HepG2 (cell line): ENCODE measurements at regions not wholly inside any gene's neighbourhood (a gene's known extent, or its start where the extent isn't known, plus 50 kb on each side); places are given as distances from the start of the nearest gene placed in this dataset.

Source experiments
- AFF4 ChIP-seq: sonication (generic); formaldehyde crosslinking; IDR thresholded peaks from 2 replicates; pipeline ENCODE4 v1.4.0; 2020; ENCODE audit warnings: missing genetic modification reagents
- BCLAF1 ChIP-seq: fragments of 450-650 bp; IDR thresholded peaks from 2 replicates; pipeline ENCODE4 v1.6.1; 2017; ENCODE audit warnings: mild to moderate bottlenecking
- HOXA5 ChIP-seq: sonication (generic); formaldehyde crosslinking; IDR thresholded peaks from 2 replicates; pipeline ENCODE4 v1.4.0; 2020; ENCODE audit warnings: missing genetic modification reagents
- KDM1A ChIP-seq: IDR thresholded peaks from 2 replicates; pipeline ENCODE4 v1.6.1; 2016; ENCODE audit warnings: missing compliant biosample characterization
- MAFF ChIP-seq: IDR thresholded peaks from 2 replicates; pipeline ENCODE4 v1.6.1; 2011; ENCODE audit warnings: low read depth, low read length, improper control_type of control experiment
- PCBP2 ChIP-seq: fragments of 200-400 bp; formaldehyde crosslinking; optimal IDR thresholded peaks from 2 replicates; pipeline ENCODE3; 2018; ENCODE audit warnings: low read length, low read depth; ENCODE audit not compliant: poor library complexity, severe bottlenecking
- SMC3 ChIP-seq: IDR thresholded peaks from 2 replicates; pipeline ENCODE4 v1.6.1; 2011; ENCODE audit warnings: low read length, improper control_type of control experiment
- SOX13 ChIP-seq, 3 experiments: fragments of 450-650 bp in 1 of 3; sonication (generic) in 1 of 3; formaldehyde crosslinking in 1 of 3; IDR thresholded peaks in 2 of 3; conservative IDR thresholded peaks in 1 of 3; 2 replicates each; pipeline versions ENCODE4 v1.5.0 to v1.6.1; 2016 to 2020; ENCODE audit warnings: antibody characterized with exemption in 1 of 3, mild to moderate bottlenecking in 1 of 3, missing compliant biosample characterization in 1 of 3, missing genetic modification reagents in 1 of 3, moderate library complexity in 1 of 3
- TEAD2 ChIP-seq: sonication (generic); formaldehyde crosslinking; IDR thresholded peaks from 2 replicates; pipeline ENCODE4 v1.9.0; 2021; ENCODE audit warnings: missing genetic modification reagents
- XBP1 ChIP-seq: sonication (generic); formaldehyde crosslinking; IDR thresholded peaks from 2 replicates; pipeline ENCODE4 v1.5.0; 2020; ENCODE audit warnings: missing genetic modification reagents
- ZNF605 ChIP-seq: sonication (generic); formaldehyde crosslinking; IDR thresholded peaks from 2 replicates; pipeline ENCODE4 v1.8.0; 2022; ENCODE audit warnings: mild to moderate bottlenecking, missing genetic modification reagents
- ZNF878 ChIP-seq: sonication (generic); formaldehyde crosslinking; IDR thresholded peaks from 2 replicates; pipeline ENCODE4 v1.8.1; 2023; ENCODE audit warnings: mild to moderate bottlenecking, missing genetic modification reagents, moderate library complexity
- TF ChIP-seq, protein P1 (sequence below): sonication (generic); formaldehyde crosslinking; IDR thresholded peaks from 2 replicates; pipeline ENCODE4 v1.5.0; 2020; ENCODE audit warnings: missing genetic modification reagents
- TF ChIP-seq, protein P2 (sequence below): sonication (generic); formaldehyde crosslinking; IDR thresholded peaks from 2 replicates; pipeline ENCODE4 v1.4.0; 2020; ENCODE audit warnings: missing genetic modification reagents, borderline replicate concordance
- TF ChIP-seq, protein P3 (sequence below): sonication (generic); formaldehyde crosslinking; IDR thresholded peaks from 2 replicates; pipeline ENCODE4; 2020; ENCODE audit warnings: missing genetic modification reagents, mild to moderate bottlenecking, borderline replicate concordance

- TF ChIP-seq BCLAF1 (no peak), KDM1A (CRISPR knock-in tag) (no peak), HOXA5 (peak; percentile 77; the same call in 1 of the 2 replicates), ZNF605 (CRISPR knock-in tag) (no peak), ZNF878 (CRISPR knock-in tag) (peak; percentile 60; the same call in 1 of the 2 replicates), MAFF (no peak), XBP1 (CRISPR knock-in tag) (no peak), AFF4 (CRISPR knock-in tag) (no peak), SOX13 (IDR thresholded peaks at IDR 0.05) (no peak), SOX13 (CRISPR knock-in tag; conservative IDR thresholded peaks at IDR 0.05 in 1 of 2, IDR thresholded peaks at IDR 0.05 in 1 of 2) (peak in 1 of 2 experiments; percentile 86; a peak in 2 of 4 replicates), SMC3 (no peak), PCBP2 (no peak), TEAD2 (CRISPR knock-in tag) (no peak)
- TF ChIP-seq, protein P1, sequence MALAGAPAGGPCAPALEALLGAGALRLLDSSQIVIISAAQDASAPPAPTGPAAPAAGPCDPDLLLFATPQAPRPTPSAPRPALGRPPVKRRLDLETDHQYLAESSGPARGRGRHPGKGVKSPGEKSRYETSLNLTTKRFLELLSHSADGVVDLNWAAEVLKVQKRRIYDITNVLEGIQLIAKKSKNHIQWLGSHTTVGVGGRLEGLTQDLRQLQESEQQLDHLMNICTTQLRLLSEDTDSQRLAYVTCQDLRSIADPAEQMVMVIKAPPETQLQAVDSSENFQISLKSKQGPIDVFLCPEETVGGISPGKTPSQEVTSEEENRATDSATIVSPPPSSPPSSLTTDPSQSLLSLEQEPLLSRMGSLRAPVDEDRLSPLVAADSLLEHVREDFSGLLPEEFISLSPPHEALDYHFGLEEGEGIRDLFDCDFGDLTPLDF (CRISPR knock-in tag) = no peak
- TF ChIP-seq, protein P2, sequence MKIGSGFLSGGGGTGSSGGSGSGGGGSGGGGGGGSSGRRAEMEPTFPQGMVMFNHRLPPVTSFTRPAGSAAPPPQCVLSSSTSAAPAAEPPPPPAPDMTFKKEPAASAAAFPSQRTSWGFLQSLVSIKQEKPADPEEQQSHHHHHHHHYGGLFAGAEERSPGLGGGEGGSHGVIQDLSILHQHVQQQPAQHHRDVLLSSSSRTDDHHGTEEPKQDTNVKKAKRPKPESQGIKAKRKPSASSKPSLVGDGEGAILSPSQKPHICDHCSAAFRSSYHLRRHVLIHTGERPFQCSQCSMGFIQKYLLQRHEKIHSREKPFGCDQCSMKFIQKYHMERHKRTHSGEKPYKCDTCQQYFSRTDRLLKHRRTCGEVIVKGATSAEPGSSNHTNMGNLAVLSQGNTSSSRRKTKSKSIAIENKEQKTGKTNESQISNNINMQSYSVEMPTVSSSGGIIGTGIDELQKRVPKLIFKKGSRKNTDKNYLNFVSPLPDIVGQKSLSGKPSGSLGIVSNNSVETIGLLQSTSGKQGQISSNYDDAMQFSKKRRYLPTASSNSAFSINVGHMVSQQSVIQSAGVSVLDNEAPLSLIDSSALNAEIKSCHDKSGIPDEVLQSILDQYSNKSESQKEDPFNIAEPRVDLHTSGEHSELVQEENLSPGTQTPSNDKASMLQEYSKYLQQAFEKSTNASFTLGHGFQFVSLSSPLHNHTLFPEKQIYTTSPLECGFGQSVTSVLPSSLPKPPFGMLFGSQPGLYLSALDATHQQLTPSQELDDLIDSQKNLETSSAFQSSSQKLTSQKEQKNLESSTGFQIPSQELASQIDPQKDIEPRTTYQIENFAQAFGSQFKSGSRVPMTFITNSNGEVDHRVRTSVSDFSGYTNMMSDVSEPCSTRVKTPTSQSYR (CRISPR knock-in tag) = no peak
- TF ChIP-seq, protein P3, sequence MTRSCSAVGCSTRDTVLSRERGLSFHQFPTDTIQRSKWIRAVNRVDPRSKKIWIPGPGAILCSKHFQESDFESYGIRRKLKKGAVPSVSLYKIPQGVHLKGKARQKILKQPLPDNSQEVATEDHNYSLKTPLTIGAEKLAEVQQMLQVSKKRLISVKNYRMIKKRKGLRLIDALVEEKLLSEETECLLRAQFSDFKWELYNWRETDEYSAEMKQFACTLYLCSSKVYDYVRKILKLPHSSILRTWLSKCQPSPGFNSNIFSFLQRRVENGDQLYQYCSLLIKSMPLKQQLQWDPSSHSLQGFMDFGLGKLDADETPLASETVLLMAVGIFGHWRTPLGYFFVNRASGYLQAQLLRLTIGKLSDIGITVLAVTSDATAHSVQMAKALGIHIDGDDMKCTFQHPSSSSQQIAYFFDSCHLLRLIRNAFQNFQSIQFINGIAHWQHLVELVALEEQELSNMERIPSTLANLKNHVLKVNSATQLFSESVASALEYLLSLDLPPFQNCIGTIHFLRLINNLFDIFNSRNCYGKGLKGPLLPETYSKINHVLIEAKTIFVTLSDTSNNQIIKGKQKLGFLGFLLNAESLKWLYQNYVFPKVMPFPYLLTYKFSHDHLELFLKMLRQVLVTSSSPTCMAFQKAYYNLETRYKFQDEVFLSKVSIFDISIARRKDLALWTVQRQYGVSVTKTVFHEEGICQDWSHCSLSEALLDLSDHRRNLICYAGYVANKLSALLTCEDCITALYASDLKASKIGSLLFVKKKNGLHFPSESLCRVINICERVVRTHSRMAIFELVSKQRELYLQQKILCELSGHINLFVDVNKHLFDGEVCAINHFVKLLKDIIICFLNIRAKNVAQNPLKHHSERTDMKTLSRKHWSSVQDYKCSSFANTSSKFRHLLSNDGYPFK (CRISPR knock-in tag) = no peak
Observed at GRCh38 chr2:122433123-122433754, 677.8 kb downstream of the TSN start (continued).
